ENCODE measurements at regions not wholly inside any gene's neighbourhood (a gene's known extent, or its start where the extent isn't known, plus 50 kb on each side); places are given as distances from the start of the nearest gene placed in this dataset.

GRCh38 chr19:28578208-28578607 is 634.7 kb downstream of the UQCRFS1 start:
- TF ChIP-seq CTCF (IDR thresholded peaks at IDR 0.05; ENCODE audit: low read depth, low read length): no peak
- TF ChIP-seq POLR2A (IDR thresholded peaks at IDR 0.05; ENCODE audit: extremely low read depth, insufficient read length): no peak
